SH-SY5Y (cell line): ENCODE measurements at regions not wholly inside any gene's neighbourhood (a gene's known extent, or its start where the extent isn't known, plus 50 kb on each side); places are given as distances from the start of the nearest gene placed in this dataset.

ENCODE experiments used
- GATA2 ChIP-seq: IDR thresholded peaks from 2 replicates; pipeline ENCODE4 v1.6.1; 2011; ENCODE audit warnings: mild to moderate bottlenecking, low read depth, low read length
- GATA3 ChIP-seq: IDR thresholded peaks from 2 replicates; pipeline ENCODE4 v1.6.1; 2011; ENCODE audit warnings: low read depth, mild to moderate bottlenecking, low read length, moderate library complexity

GRCh38 chr9:29126783-29127182 is 1553.5 kb upstream of the C9orf72 start:
- TF ChIP-seq GATA2, result no peak
- TF ChIP-seq GATA3, result no peak

DNA sequence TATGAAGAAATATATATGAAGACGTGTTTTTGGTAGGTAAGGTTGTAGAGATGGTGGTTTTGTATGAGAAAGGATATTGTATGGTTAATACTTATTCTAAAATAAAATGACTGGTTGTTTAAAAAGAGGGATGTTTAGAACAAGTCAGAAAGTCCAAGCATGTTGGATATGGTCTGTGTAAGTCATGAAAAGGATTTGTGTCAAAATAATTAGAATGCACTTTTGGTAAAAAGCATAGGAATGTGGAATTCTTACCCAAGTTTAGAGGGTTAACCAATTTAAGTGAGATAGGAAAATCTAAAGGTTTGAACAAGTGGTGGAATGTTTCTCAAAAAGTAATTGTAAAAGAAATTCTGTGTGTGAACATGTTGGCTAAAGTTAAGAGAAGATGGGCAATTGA is 1556.5 kb upstream of the C9orf72 start:
- TF ChIP-seq GATA2 (no peak), GATA3 (no peak)

GRCh38 chr9:29144476-29144875 is 1571.2 kb upstream of the C9orf72 start:
- TF ChIP-seq GATA2 (no peak), GATA3 (no peak)

GRCh38 chr9:29150606-29151005 is 1577.3 kb upstream of the C9orf72 start:
- TF ChIP-seq GATA3 (no peak), GATA2 (no peak)

- no peak for TF ChIP-seq GATA2
- TF ChIP-seq GATA3, result no peak
Observed at GRCh38 chr9:29160763-29161353, 1587.6 kb upstream of the C9orf72 start.

- no peak for TF ChIP-seq GATA3
- no peak for TF ChIP-seq GATA2
Observed at GRCh38 chr9:29174136-29174535, 1600.9 kb upstream of the C9orf72 start.

DNA sequence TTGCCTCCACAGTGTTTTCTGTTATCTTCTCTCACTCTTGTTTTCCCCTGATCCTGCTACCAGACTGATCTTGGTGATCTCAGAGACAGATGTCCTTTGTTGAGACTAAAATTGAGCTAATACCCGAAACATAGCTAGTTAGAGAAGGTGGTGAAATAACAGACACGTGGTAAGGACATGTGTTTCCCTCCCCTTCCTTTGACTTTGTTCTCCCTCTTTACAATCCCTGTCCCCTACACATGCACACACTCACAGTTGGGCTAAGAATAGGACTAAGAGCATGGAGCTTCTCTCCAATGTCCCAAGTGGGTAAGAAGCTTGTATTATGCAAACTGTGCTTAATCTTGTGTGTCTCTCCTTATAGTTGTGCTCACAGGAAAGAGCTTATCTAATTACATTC is 1603.0 kb upstream of the C9orf72 start:
- no peak for TF ChIP-seq GATA3
- no peak for TF ChIP-seq GATA2

DNA sequence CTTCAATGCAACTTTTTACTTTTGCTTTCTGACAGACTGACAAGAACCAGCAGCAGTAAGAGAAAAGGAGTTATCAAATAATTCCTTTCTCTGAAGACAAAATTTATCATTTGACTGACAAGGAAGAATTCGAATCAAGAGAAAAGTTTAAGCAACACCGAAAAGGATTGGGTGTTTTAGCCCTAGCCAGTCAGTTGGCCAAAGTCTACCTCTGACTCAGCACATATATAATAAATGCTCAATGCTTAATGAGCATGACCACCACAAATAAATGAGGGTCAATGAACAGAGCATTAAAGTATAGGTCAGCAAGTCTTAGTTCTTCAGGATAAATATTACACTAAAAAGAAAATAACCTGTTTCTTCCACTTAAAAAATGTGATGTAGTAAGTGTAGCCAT is 1603.5 kb upstream of the C9orf72 start:
- TF ChIP-seq GATA3 (no peak), GATA2 (no peak)

- TF ChIP-seq GATA2, result no peak
- TF ChIP-seq GATA3, result no peak
Observed at GRCh38 chr9:29183971-29184370, 1610.7 kb upstream of the C9orf72 start.

- TF ChIP-seq GATA3 (no peak), GATA2 (no peak)
Observed at GRCh38 chr9:29198861-29199260, 1625.6 kb upstream of the C9orf72 start.

DNA sequence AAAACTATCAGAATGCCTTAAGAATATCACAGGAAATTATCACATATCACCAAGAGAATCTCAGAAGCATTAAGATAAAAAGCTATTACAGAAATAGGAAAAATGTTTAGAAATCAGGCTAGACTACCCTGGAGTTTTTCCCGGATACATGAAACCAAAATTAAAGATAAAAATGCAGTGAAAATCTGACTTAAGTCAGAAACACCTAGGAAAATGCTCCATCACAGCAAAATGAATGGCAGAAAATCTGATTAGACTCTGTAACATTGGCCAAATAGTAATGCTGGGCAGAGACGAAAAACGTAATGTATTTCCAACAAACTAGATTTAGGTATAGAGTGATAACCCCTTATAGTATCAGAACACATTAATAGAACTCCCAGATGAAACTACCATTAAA is 1626.7 kb upstream of the C9orf72 start:
- TF ChIP-seq GATA2, result 0 out of 2 replicates have a peak, but pooled peaks have one; percentile 18
- peak; percentile 61 for TF ChIP-seq GATA3

GRCh38 chr9:29200650-29201049 is 1627.4 kb upstream of the C9orf72 start:
- TF ChIP-seq GATA3 (no peak), GATA2 (no peak)

- TF ChIP-seq GATA3 (no peak), GATA2 (no peak)
Observed at GRCh38 chr9:29203244-29203930, 1630.1 kb upstream of the C9orf72 start.

DNA sequence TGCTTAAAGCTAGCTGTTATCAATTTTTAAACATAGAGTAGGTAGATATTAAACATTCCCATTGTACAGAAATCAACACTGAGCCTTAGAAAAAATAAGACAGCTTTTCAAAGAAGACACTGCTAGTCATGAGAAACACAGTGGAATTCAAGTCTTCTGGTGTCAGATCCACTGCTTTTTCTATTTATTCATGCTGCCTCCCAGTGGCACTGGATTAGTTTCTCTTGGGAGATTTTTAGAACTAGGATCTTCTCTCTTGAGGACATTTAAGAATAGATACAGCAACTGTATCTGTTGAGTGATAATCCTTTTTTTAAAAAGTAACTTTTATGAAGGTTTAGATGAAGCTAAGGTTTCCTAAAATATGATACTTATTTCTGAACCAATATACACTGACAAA is 1635.4 kb upstream of the C9orf72 start:
- TF ChIP-seq GATA2, result no peak
- no peak for TF ChIP-seq GATA3

GRCh38 chr9:29209748-29210291 is 1636.5 kb upstream of the C9orf72 start:
- TF ChIP-seq GATA2 (peak; percentile 46; the same call in 1 of the 2 replicates), GATA3 (peak; percentile 52)

DNA sequence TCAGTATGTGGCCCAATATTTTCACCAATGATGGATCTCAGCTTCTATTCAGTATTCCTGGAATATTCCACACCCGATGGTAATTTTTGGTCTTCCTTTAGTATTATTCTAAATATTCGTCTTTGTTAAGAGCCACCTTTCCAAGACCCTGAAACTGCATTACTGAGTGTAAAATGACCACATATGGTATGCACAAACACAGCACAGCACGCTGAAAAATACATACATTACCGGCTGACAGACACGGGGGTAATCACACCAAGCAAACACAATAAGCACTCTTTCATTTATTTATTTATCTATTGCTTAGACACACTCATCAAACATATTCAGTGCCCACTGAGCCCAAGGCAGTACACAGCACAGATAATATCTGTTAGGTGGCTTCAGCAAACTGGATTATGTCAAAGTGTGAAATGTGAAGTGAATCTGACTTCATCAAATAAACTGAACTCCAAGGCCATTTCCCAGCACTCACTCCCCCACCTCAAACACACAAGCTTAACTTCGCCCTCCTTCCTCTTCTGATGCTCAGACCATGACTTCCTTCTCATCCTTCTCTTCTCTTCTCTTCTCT is 1637.8 kb upstream of the C9orf72 start:
- TF ChIP-seq GATA2, result peak; percentile 83
- peak; percentile 68; the same call in 1 of the 2 replicates for TF ChIP-seq GATA3
